RKO (cell line): ENCODE measurements at regions not wholly inside any gene's neighbourhood (a gene's known extent, or its start where the extent isn't known, plus 50 kb on each side); places are given as distances from the start of the nearest gene placed in this dataset.

ENCODE experiments used
- DNase-seq: peaks from one replicate; pipeline ENCODE4 v3.0.0-alpha.2; 2016; ENCODE audit warnings: low spot score

- DNase-seq: no peak
Observed at GRCh38 chr16:48829336-48830310, 219.6 kb upstream of the N4BP1 start.

GRCh38 chr16:48824271-48824670, 214.3 kb upstream of the N4BP1 start:
- no peak for DNase-seq

DNA sequence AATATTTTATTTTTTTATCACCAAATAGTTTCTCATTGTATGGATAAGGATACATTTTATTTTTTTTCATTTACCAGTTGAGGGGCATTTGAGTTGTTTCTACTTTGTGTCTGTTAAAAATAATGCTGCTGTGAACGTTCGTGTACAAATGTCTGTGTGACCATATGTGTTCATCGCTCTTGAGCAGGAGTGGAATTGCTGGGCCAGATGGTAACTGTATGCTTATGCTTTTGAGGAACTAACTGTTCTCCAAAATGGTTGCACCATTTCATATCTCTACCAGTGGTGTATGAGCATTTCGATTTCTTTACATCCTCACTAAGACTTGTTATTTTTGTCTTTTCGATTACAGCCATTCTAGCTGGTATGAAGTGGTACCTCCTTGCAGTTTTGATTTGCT, 212.5 kb upstream of the N4BP1 start:
- DNase-seq: no peak

- no peak for DNase-seq
Observed at GRCh38 chr16:48820379-48820778, 210.4 kb upstream of the N4BP1 start.

- no peak for DNase-seq
Observed at GRCh38 chr16:48818257-48818656, 208.3 kb upstream of the N4BP1 start.

DNA sequence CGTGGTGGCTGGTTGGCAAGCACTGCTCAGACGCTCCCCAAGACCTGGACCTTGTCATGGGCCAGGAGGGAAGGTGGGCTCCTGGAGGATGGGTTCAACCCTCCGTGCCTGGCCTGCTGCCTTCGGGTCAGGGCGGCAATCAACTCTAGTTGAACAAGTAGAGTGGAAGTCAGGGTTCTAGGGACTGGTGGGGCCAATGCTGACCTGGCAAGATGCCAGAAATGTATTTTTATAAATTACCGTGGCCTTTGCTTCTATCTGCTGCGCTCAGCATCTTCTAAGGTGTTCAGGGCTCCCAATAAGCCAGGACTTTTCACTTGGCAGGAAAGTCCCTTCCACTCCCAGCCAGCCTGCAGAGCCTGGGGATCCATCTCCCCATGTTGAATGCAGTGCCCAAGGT, 207.1 kb upstream of the N4BP1 start:
- DNase-seq: no peak

GRCh38 chr16:48816393-48816792, 206.4 kb upstream of the N4BP1 start:
- no peak for DNase-seq

- DNase-seq: no peak
Observed at GRCh38 chr16:48814994-48815393, 205.0 kb upstream of the N4BP1 start.

- no peak for DNase-seq
Observed at GRCh38 chr16:48813485-48813884, 203.5 kb upstream of the N4BP1 start.

- no peak for DNase-seq
Observed at GRCh38 chr16:48812856-48813255, 202.9 kb upstream of the N4BP1 start.

- DNase-seq: no peak
Observed at GRCh38 chr16:48811478-48811877, 201.5 kb upstream of the N4BP1 start.

- no peak for DNase-seq
Observed at GRCh38 chr16:48810803-48811453, 200.9 kb upstream of the N4BP1 start.

GRCh38 chr16:48810436-48810802, 200.4 kb upstream of the N4BP1 start:
- no peak for DNase-seq

DNA sequence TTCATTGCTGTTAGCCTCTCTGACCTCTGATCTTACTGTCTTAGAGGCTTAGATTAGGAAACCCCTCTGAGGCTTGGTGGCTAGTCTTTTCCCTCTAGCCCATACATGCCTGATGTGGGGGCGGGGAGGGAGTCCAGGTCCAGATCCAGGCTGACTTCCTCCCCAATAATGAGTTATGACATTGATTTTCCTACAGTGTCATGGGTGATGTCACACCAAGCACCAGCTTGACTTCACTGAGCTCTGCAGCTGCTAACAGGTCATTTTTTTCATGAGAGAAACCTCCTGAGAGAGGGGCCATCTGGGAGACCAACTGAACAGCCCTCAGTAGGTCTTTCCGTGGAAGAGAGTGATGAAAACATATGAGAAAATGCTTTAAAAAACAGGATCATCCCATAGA, 180.2 kb upstream of the N4BP1 start:
- no peak for DNase-seq

DNA sequence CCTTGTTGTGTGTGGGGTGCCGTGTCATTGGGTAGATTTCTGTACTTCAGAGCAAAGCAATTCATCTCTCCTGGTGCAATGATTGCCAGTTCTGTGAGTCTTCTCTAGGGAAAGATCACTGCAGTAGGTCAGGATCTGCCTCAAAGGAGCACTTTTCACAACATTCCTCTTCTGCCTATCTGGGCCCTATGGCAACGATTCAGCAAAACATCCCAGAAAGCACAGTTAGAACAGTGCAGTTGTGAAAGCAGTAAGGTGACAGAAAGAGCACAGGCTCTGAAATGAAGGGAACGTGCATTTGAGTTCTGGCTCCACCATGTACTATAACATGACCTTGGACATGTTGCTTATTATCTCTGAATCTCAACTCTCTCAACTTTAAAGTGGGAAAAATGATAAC, 178.5 kb upstream of the N4BP1 start:
- no peak for DNase-seq

DNA sequence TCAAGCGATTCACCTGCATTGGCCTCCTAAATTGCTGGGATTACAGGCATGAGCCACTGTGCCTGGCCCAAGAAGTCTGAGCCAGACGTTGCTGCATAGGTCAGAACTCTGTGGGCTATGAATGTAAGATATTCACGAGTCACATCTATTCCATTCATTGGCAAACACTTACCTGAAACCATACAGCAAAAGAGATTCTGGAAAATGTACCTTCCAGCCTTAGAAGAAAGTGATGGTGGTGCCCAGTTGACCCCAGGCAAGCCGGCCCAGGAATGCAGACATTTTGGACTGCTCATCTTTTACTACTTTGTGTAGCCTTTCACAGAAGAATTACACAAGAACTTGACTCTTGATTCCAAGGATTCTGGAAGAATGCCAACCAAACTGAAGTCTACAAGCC, 135.6 kb upstream of the N4BP1 start:
- DNase-seq: no peak

DNA sequence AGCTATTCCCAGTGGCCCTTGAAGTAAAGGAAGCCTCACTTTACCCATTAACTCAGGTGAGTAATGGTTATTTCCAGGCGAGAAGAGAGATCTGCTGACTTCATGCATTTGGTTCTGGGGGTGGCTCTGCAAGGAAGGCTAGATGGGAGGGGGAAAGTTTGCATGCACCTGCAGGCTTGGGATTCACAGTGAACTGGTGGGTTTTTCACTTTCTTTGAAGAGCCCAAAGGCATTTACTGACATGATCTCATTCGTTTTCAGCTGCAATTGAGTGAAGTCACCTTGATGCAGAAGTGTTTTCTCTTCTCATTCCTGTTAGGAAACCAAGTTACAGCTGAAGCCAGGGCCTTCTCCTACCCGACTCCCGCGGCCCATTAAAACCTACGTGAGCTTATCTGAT, 131.0 kb upstream of the N4BP1 start:
- no peak for DNase-seq

GRCh38 chr16:48734220-48734619, 124.2 kb upstream of the N4BP1 start:
- DNase-seq: no peak

DNA sequence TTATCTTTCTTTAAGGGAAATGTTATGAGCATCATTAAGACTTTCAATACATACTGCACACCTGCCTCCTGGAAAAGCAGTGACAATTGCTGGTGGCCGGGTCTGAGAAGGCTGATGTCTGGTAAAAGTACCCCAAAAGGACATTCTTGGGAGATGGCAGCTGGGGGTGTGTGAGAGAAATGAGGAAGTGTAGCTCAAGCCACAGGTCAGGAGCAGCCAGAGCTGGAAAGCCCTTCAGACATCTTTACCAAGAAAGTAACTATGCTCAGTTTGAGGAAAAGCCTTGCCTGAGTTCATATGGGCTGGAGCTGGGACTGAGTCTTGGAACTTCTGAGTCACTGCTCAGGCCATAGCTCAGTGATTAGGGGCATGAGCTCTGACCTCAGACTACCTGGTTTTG, 94.7 kb upstream of the N4BP1 start:
- DNase-seq: no peak

GRCh38 chr16:48687421-48688038, 77.5 kb upstream of the N4BP1 start:
- DNase-seq: peak; percentile 79

DNA sequence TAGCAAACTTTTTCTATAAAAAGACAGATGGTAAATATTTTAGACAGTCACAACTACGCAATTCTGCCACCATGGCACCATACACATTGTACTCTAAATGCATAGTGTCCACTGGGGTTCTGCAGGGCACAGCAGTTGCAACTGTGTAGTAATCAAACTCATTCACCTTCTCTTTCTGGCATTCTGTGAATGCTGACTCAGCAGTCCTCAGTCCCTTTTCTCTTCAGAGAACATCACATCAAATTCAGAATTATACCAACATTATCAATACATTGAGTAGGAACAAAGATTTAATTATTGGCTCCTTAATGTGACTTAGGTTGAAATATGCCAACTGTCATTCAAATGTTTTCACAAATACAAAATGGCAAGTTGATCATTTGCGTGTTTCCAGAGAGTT, 74.2 kb upstream of the N4BP1 start:
- no peak for DNase-seq

- no peak for DNase-seq
Observed at GRCh38 chr16:48682971-48683370, 73.0 kb upstream of the N4BP1 start.

GRCh38 chr16:48681520-48681919, 71.5 kb upstream of the N4BP1 start:
- peak; percentile 54 for DNase-seq
